Dermis blood vessel endothelial cell (primary cell): ENCODE measurements at regions not wholly inside any gene's neighbourhood (a gene's known extent, or its start where the extent isn't known, plus 50 kb on each side); places are given as distances from the start of the nearest gene placed in this dataset.
A peak's percentile ranks its signal among the peaks of the same experiment; 100 is the strongest.

Experiments used
- DNase-seq: peaks from one replicate; pipeline ENCODE4 v3.0.0; 2010

DNA sequence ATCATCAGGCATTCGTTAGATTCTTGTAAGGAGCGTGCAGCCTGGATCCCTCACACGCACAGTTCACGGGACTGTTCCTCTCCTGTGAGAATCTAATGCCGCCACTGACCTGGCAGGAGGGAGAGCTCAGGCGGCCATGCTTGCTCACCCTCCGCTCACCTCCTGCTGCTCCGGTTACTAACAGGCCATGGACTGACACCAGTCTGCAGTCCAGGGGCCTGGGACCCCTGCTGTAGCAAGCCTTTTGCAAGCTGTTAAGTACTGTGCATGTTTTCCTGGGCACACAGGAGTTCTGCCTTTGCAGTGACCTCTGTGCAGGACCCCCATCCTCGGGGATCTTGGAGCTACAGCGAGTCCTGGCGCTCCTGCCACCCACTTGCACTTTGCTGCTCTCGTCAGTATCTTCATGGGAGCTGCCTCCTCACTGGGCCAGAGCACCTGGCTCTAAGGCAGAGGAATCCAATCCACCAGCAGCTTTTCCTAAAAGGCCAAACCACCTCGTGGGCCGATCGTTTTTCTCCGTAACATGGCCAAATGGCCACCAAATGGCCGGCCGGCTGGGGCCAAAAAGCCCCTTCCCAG is 230.6 kb downstream of the FOXL1 start:
- no peak for DNase-seq

DNA sequence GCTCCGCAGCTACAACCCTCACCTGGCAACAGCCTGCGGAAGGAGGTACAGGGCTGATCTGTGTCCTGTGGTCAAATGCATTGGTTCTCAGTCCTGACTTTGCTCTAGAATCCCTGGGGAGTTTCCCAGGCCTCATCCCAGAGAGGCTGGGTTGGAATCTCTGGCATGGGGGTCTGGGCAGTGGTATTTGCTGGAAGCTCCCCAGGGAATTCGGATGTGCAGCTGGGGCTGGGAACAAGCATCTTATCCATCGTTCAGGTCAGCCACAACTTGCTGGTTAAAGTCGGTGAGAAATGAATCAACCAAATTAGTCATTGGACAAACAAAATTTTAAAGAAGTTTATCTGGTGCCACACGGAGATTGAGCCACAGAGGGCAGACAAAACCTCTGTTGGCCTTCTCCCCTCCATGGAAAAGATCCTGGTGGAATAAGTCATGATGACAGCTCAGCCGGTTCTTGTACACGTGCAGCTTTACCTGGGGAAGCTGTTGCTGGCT is 231.2 kb downstream of the FOXL1 start:
- DNase-seq: no peak

DNA sequence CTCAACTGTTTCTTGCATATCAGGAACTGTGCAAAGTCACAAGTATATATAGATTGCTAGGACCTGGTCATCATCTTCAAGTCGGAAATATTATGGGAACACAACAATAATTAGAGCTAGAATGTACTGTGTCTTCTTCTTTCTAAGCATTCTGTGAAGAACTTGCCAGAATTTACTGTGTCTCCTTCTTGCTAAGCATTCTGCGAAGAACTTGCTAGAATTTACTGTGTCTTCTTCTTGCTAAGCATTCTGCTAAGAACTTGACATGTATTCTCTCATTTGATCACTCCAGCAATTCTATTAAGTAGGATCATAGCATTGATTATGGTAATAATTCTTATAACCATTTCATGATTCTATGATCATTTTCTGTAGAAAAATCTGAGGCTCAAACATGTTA is 231.7 kb downstream of the FOXL1 start:
- no peak for DNase-seq

DNA sequence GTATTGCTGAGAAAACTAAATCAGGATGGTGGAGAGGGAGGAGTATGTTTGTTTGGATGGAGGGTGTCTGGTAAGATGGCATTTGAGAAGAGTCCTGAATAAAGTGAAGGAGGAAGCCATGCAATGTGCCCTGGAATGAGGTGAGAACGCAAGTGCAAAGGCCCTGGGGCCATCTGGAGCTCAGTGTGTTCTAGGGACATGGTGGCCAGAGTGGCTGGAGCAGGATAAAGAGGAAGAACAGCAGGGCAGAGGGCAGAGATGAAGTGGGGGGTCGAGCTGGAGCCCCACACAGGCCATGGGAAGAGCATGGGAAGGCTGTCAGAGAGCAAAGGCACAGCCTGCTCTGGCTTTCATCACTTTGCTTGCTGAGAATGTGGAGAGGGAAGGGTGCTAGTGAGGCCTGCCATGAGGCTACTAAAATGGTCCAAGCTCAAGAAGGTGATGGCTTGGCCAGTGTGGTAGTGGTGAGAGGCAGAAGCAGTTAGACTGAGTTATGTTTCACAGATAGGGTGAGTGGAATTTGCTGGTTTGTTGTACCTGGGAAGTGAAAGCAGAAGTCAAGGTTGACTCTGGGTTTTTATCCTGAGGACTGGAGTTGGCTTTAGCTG is 234.1 kb downstream of the FOXL1 start:
- no peak for DNase-seq

DNA sequence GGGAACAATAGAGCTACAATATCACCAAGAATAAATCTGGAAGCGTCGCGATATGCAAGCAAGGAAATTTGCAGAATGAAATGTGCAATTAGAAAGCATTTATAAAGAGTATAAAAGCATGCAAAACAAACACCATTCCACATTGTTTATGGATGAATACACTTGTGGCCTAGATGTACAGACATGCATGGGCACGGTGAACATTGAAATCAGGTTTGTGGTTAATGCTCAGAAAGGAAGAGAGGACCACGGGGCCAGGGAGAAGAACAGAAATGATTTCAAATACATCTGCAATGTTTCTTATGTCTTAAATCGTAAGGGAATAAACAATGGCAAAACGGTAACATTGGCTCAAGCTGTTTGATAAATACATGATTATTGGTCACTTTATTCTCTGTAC is 235.9 kb downstream of the FOXL1 start:
- DNase-seq: no peak

DNA sequence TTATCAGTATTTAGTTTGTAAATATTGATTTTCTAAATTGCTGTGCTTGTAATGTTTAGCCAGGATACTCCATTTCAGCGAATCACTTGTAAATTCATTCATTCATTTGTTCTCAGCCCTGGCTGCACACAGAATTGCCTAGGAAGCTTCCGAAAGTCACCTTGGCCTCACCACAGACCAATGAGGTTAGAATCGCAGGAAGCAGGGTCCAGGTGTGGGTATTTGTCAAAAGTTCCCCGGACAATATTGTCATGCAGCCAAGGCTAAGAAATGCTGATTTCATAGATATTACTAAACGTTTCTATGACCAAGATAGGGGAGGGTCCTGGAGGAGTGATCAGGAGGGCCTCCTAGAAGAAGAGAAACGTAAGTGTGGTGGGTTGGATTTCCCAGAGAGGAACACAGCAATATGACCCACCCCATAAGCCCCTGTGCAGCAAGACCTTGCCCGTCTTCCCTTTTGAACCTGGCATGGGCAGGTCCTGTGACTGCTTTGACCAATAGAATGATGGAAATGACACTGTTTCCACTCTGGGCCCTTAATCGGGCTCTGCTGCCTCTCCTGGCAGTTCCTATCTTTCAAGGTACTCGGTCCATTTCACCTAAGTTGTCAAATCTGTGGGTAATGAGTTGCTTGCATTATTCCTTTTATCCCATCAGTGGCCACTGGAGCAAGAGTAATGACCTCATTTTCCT is 238.7 kb downstream of the FOXL1 start:
- DNase-seq: no peak

DNA sequence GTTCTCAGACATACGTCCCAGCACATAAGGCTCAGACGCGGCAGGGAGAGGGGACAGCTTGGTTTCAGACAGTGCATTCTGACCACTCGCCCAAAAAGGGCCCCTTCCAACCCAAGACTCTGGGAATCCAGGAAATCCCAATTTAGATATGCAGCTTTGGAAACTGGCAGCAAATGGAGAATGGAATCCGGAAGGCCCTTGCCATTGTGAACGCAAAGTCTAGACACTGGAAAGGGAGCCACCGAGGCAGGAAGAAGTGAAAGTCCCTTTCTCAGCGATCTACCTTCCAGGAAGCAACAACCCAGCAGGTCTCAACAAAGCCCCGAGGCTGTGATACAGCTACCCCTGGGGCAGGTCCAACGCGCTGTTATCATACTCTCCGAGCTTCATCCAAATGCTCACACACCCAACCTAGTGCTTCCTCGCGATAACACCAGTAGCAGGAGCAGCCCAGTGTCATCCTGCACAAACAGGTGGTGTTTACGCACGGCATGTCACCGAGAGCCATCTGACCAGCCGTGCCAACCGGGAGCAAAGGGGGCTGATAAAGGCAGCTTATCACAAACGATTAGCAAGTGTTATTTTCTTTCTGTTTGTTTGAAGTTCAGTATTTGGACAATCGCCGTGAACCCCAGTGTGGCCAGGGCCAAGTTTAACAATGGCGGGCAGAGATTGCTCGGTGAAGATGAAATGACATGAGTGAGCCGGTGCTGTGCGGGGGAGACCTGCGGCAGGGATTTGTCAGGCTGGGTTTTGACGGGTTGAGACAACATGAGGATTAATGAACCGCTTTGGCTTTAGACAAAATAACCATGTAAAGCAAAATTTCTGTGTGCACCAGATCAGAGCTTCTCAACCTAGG is 240.6 kb downstream of the FOXL1 start:
- peak; percentile 71 for DNase-seq

DNA sequence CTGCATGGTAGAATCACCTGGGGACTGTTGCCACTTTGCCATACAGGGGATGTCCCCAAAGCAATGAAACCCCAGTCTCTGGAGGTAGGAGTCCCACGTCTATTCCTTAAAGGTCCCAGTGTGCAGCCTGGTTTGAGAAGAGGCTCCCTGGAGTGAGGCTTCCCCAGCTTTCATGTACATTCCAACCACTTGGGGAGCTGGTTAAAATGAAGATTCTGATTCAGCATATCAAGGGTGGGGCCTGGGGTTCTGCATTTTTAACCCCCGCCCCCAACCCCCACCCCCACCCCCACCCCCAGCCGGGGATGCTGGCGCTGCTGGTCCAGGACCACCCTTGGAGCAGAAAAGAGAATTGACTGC is 241.2 kb downstream of the FOXL1 start:
- no peak for DNase-seq

DNA sequence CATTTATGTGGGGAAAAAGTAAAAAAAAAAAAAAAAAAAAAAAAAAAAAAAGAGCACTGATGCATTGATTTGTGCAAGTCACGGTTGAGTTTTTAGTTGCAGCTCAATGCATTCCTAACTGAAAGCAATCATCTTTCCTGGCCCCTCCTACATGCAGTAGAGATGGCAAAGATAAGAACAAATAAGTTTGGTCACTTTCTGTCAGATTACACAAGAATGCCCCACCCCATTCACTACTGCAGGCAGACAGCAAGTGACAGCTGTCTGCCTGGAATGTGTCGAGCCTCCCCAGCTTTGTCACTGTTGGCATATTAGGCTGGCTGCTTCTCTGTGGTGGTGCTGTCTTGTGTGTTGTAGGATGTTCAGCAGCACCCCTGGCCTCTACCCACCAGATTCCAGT is 243.5 kb downstream of the FOXL1 start:
- no peak for DNase-seq

DNA sequence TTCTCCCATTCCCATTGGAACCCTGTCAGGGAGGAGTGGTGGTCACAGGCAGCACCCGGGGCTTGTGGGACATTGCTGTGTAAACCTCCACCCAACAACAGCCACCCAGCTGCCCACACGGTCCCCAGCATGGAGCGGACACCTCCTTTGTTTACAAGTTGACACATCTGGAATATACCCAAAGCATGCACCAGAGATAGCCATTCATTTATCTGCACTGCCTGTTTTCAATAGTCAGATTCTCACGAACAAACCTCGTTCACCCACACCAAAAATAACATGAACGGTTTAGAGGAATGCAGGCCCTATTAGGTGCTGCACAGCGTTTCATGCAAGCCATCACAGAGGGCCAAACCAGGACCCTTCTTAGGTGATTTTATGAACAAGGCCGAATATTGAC is 244.8 kb downstream of the FOXL1 start:
- no peak for DNase-seq

DNA sequence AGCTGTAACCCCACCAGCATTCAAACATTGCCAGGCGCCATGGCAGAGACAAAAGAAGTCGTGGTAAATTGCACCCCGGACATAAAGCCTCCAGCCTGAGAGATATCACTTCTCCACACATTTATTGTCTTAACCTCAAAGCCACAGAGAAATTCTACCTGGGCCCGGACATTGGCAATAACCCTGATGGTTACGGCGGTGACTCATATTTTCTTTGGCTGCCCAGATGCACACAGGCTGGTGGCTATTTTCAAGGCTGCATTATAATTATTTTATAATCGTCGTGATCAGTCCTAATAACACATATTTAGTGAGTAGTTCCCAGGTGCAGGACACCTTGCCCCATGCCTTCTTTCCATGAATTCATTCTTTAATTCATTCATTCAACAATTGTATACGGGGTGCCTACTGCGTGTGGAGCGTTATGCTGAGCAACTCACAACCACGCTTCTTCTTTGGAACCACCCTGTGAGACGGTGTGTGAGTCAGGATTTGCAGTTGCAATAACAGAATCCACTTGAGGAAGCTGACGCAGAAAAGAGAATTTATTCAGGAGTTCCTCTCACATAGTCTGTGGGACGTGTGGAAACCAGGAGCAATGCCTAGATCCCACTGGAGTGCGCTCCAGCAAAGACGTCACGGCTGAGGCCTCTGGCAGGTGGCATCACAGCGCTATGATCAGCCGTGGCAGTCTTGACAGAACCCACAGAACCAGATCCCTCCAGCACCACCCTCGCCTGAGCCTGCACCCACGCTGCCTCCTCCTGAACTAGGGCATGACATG is 245.7 kb downstream of the FOXL1 start:
- peak; percentile 96 for DNase-seq

DNA sequence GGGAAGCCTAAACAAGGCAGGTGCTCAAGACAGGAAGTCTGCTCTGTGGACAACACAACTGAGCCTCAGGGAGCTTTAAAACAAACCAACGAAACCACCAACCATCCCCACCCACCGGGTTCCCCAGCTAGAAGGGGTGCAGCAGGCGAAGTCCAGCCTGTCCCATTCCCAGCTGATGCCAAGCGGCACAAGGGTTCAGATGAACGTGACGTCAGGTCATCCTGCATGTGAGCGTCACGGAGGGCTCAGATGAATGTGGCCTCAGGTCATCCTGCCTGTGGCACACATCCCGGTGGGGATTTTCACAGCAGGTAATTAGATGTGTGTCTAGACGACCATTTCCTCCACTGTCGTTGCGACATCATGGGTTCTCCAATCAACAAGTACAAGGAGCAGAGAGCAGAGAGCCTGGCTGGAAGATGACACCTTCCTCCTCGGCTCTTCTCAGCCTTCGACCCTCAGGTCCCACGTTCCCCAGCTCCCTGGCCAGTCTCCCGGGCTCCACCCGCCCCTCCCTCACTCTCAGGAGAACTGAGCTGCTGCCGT is 246.5 kb downstream of the FOXL1 start:
- DNase-seq: peak; percentile 87

DNA sequence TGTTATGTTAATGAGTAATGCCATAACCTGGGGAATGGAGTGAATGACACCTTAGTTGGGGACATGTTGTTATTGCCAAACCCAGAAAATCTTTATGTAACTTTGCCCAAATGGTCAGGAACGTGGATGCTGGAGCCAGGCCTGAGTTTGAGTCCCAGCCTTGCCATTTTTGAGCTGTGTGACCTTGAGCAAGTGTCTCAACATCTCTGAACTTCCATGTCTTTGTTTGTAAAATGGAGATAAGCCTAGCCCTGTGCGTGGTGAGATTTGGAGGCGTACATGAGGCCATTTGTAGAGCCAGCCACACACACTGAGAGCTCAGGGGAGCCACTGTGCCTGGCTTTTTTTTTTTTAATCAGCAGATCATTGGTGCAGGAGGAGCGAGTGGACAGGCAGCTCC is 247.3 kb downstream of the FOXL1 start:
- no peak for DNase-seq

DNA sequence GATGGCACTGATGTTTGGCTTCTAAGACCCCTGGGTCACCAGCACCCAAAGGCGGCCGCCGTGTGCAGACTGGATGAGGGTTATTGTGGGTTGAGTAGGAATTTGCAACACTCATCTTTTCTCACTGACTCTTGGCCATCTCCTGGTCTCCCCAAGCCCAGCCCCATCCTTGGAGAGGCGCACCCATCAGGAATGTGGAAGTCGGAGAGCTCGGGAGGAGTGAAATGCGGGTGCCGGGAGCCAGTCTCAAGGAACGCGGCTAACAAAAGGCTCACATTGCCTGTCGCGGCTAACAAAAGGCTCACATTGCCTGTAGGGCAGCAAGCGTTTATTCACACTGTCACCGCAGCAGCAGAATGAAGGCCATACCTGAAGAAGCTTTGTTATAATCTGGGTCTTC is 248.6 kb downstream of the FOXL1 start:
- DNase-seq: no peak

DNA sequence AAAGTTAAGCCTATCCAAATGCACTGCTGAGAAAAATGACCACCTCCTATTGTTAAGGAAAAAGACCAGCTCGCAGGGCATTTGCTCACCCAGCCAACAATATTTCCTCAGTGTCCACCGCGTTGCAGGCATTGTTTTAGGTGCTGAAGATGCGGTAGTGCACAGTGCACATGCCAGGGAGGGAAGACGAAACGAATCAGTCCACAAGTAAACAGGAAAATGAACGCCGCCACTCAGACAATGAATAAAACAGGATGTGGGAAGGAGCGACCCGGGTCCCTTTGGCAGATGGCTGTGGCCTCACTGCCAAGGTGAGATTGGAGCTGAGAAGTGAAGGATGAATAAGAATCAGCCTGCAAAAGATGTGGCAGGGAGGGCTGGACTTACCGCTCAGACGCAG is 249.2 kb downstream of the FOXL1 start:
- peak; percentile 58 for DNase-seq

DNA sequence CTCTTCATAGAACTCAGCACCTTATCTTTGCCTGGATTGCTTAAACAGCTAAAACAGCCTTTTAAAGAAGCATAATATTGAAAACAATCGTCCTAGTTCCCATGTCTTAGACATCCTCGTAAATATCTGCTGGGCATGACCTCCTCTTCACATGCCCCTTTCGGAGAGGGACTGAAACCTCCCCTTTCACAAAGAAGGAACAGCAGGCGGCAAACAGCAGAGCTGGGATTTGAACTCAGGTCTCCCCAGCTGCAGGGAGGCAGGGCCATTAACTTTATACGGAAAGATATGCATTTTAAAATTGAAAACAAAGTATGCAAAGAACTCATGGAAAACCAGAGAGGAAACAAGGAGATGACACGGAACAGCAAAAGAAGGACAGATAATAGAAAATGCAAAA is 249.9 kb downstream of the FOXL1 start:
- DNase-seq: no peak

DNA sequence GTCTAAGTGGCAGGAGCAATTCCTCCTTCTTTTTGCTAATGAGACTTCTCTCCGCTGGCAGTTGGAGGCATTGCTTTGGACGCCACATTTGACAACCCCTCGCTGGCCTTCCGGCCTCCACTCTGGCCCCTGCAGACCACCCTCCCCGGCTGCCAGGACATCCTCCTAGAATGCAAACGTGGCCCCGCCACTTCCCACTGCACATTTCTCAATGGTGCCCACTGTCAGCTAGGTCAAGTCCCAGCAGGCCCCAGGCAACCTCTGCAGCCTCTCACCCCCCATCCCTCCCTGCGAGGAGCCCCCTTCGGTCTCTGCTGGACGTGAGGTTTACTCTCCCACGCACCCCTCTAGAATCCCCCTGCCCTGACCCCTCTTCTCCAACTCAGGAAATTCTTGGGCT is 250.3 kb downstream of the FOXL1 start:
- no peak for DNase-seq

DNA sequence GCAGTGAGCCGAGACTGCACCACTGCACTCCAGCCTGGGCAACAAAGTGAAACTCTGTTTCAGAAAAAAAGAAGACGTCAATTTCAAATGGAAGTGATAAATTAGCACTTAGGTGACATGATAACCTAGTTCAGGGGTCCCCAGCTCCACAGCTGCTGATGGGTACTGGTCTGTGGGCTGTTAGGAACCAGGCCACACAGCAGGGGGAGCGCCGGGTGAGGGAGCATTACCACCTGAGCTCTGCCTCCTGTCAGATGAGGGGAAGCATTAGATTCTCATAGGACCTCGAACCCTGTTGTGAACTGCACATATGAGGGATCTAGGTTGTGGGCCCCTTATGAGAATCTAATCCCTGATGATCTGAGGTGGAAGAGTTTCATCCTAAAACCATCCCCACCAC is 253.0 kb downstream of the FOXL1 start:
- DNase-seq: no peak

DNA sequence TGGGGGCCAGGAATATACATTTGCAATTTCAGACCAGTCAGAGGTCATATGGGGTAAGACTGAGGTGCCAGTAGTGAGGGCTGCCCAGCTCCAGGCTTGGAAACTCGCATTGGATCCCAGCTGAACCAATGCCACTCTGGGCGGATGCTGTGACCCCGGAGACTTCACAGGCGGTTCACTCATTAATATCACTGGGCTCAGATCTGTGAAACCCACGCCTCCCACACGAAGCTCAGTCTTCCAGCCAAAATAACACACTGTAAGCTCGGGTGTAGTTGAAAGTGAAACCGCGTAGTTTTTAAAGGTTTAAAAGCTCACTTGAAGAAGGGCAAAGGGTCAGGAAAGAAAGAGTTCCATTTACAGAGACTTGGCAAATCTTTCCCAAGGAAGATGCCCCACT is 254.8 kb downstream of the FOXL1 start:
- DNase-seq: no peak

DNA sequence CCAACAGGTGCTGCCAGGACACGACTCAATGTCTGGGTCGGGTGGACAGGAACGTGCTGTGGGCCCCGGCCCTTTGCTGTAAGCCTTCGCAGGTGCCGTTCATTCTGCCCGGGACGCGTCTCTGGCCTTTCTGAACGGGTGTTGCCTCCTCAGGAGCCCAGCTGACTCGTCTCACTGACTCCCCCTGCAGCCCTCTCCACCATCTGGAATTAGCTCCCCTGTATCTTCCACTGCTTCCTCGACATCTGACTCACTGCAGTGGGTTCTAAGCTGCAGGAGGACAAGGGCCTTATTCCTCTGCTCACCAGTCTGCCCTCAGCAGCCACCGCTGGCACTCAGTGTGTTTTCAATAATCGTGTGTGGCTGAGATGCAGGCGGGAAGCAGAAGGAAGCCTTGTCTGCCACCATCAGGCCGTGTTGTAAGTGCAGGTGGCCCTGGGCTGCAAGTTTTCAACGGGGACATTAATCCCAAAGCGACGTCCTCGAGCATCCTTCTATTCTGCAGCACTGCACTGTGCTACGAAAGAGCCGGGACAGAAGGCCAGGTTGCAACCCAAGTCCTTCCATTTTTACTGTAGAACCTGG is 256.2 kb downstream of the FOXL1 start:
- peak; percentile 56 for DNase-seq

DNA sequence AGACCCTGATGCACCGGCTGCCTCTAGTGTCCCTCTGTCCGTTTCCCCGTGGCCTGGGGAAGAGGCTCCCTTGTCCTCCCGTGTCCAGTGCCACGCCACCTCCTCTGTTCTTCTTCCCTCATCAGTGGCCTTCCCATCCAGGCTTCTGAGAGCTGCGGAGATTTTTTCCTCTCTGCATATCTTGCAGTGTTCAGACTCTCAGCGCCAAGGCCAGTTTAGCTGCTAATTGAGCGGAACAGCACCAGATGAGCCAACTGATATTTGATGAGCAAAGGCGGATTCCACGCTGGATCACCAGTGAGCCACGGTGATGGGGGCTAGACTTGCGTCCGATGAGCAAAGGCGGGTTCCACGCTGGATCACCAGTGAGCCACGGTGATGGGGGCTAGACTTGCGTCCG is 257.6 kb downstream of the FOXL1 start:
- no peak for DNase-seq
